ENCODE measurements at regions not wholly inside any gene's neighbourhood (a gene's known extent, or its start where the extent isn't known, plus 50 kb on each side); places are given as distances from the start of the nearest gene placed in this dataset.

- no peak overlapping the region for H3K9ac ChIP-seq (replicated peaks; ENCODE audit: extremely low read depth, insufficient read depth, low read length)
- no peak overlapping the region for H2AFZ ChIP-seq (ENCODE audit: low read depth, low read length)
- H3K4me3 ChIP-seq (replicated peaks in 1 of 3; ENCODE audit: insufficient read depth in 1 of 3, low read depth in 1 of 3, low read length in 3 of 3) = no peak overlapping the region
- no peaks in the 10 kb centered on the region for H3K36me3 ChIP-seq (ENCODE audit: control insufficient read depth in 2 of 2, extremely low read depth in 1 of 2, insufficient read depth in 2 of 2, low read length in 2 of 2)
- ChIA-PET POLR2A (no interaction called here), CTCF (no interaction called here)
- BruUV-seq (replicated peaks) = no TSS peak
- H3K27me3 ChIP-seq (ENCODE audit: control insufficient read depth in 2 of 2, insufficient read depth in 2 of 2, low read length in 2 of 2) = no peaks in the 10 kb centered on the region
- FAIRE-seq (no peak), DNase-seq (ENCODE audit: low read depth, low spot score) (no peak)
- TF ChIP-seq EZH2 (IDR thresholded peaks at IDR 0.05; ENCODE audit: borderline replicate concordance, low read depth, low read length, severe bottlenecking) (no peak), POLR2AphosphoS5 (IDR thresholded peaks at IDR 0.05; ENCODE audit: insufficient read depth, low read depth, low read length) (no peak), MYC (IDR thresholded peaks at IDR 0.05; ENCODE audit: low read depth, low read length) (no peak), POLR2A (IDR thresholded peaks at IDR 0.05; ENCODE audit: low read depth, low read length) (no peak), JUN (IDR thresholded peaks at IDR 0.05; ENCODE audit: borderline replicate concordance, insufficient read depth, insufficient read length, low read depth) (no peak), FOS (IDR thresholded peaks at IDR 0.05; ENCODE audit: borderline replicate concordance, insufficient read depth, low read length) (no peak), GATA2 (IDR thresholded peaks at IDR 0.05; ENCODE audit: insufficient read depth, insufficient read length, low read depth, low read length) (no peak), CTCF (IDR thresholded peaks at IDR 0.05; ENCODE audit: extremely low read depth in 1 of 2, insufficient read depth in 1 of 2, low read depth in 1 of 2, low read length in 2 of 2) (no peak), MAX (IDR thresholded peaks at IDR 0.05; ENCODE audit: insufficient read depth, insufficient read length) (no peak)
- intact Hi-C loops (cut with micrococcal nuclease) = no loop called here
- no peak overlapping the region for H3K27ac ChIP-seq (ENCODE audit: insufficient read depth, low read depth, low read length)
- H3K79me2 ChIP-seq (ENCODE audit: control insufficient read depth, insufficient read depth, low read length) = no peaks in the 10 kb centered on the region
- no peaks in the 10 kb centered on the region for H4K20me1 ChIP-seq (replicated peaks; ENCODE audit: control insufficient read depth, extremely low read depth, insufficient read depth, low read length)
- no peaks in the 10 kb centered on the region for H3K4me1 ChIP-seq (ENCODE audit: control insufficient read depth, extremely low read depth, insufficient read depth, low read length)
- H3K9me3 ChIP-seq (replicated peaks; ENCODE audit: control insufficient read depth, insufficient read depth, low read length) = peaks cover 4% of the 10 kb centered on the region
- dilution Hi-C loops (cut with MboI; ENCODE audit: extremely low pct_ligation_motif_present, low sequenced_read_pairs) = no loop called here
- no peak overlapping the region for H3K4me2 ChIP-seq (ENCODE audit: insufficient read depth, low read length)
- no peaks in the 10 kb centered on the region for H3K9me1 ChIP-seq (replicated peaks; ENCODE audit: control insufficient read depth, extremely low read depth, insufficient read depth, low read length)
Measured at GRCh38 chr3:1808590-1808989, 290.1 kb upstream of the CNTN4 start.
